GM19455 (cell line): ENCODE measurements at regions not wholly inside any gene's neighbourhood (a gene's known extent, or its start where the extent isn't known, plus 50 kb on each side); places are given as distances from the start of the nearest gene placed in this dataset.
"Not testable (repeated sequence)": the region's sequence is repeated elsewhere in the genome, so short reads cannot be mapped to it uniquely, and the experiment has no call there.

Experiments
- ATAC-seq: cut with Tn5 transposase; IDR thresholded peaks from one replicate; pipeline ENCODE4 v1.9.1; 2021; ENCODE audit not compliant: unreplicated experiment

DNA sequence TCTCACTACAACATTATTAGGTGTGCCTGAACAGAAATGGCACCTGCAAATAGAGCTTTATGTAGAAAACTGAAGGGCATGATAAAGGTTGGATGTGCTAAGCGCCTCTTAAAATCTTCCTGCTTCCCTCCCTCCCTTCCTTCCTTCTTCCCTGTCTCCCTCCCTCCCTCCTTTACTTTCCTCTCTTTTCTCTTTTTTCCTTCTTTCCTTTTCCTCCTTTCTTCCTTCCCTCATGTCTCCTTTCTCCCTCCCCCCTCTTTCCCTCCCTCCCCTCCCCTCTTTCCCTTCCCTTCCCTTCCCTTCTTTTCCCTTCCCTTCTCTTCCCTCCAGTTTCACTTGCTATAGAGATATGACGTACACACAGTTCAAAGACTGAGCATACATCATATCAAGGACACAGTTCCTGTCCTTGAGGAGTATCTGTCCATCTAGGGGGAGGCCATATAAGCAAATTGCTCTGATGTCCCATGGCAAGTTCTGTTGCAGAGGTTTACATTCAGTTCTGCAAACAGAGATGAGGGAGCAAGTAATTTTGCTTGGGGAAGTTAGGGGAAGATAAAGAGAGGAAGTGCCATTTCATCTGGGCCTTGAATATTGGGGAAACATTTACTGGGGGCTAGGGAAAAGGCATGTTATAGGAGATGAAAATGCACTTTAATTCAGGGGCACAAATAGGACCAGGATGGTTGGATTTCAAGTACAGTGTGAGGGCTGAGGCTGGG lies 79.0 kb upstream of the EEF1E1 start:
- ATAC-seq, result no peak

DNA sequence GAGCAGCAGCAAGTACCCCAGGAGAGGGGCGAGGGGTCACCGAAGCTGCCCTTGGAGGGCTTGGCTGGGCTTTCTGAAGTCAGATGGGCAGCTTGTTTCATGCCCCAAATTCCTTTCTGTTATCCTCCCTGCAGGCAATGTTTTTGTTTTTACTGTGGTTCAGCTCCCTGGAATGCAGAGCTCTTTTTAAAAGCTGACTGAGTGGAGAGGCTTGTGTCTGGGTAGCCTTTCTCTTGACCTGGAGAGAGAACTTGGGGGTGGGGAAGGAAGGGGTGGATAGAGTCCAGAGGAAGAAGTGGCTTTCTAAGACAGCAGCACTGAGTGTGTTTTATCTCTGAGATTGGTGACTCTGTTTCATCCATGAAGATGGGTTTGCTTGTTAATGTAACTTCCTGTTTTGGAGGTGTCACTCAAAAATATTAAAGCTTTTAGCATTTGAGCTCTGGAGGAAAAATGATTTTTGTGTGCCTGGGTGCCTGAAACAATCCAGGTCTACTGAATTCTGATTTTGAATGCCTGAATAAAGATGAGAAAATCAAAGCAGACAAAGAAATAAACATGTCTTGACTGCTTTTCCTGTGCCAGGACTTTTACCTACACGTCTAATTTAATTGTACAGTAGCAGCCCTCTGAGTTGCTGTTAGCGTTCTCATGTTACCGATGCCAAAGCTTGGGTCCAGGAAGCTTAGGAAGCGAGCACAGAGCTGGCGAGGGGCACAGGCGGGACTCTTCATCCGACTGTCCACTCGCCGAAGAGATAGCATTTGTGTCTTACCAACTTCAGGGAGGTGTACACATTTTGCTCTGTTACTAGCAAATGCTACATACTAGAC lies 78.2 kb upstream of the EEF1E1 start:
- no peak for ATAC-seq

DNA sequence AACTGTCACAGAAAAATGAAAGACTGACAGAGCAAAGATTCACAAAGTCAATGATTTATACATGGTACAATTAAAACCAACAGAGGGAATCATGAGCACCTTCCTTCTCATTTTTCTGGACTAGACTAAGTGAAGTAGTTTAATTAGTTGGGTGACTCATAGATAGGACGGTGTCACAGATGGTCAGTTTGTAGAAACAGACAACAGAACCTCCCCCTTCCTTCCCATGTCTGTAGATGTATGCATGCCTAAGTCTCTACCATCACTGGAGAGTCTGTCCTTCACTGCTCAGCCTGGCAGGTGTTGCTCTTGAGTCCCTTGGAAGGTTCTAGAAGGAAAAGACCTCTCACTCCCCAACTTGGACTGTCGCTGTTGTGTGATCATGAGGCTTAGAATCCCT lies 75.4 kb upstream of the EEF1E1 start:
- no peak for ATAC-seq

DNA sequence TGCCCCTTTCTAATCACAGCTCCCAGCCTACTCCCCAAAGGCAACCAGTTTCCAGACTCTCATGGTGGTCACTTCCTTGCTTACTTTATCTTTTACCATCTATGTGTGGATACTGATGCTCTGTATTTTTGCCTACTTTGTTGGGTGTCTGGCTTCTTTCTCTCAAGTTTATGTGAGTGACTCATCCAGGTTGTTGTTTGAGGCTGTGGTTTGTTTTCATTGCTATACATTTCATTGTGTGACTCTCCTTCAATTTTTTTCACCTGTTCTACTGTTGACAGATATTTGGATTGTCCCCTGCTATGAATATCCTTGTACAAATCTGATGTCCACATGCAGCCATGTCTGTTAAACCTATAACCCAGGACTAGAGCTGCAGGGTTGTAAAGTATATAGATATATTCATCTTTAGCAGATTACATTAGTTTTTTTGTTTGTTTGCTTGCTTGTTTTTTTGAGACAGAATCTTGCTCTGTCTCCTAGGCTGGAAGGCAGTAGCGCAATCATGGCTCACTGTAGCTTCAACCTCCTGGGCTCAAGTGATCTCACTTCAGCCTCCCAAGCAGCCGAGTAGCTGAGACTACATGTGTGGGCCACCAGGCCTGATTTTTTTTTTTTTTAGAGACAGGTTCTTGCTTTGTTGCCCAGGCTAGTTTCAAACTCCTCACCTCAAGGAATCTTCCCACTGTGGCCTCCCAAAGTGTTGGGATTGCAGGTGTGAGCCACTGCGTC lies 72.9 kb upstream of the EEF1E1 start:
- no peak for ATAC-seq

DNA sequence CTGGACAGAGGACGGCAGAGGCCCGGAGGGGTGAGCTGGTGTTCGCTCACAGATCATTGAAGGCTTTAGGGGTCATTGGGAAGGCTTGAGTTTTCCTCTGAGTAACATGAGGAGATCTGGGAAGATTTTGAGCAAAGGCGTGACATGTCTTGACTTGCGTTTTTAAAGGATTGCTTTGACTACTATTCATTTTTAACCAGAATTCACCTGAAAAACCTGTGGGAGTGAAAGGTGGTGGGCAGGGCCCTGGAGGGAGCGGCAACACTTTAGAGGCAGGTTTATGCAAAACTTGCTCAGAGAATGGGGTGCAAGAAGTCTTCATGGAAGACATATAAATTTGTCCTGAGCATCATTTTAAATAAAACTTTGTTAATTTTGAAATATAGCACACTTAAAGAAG lies 72.2 kb upstream of the EEF1E1 start:
- no peak for ATAC-seq

DNA sequence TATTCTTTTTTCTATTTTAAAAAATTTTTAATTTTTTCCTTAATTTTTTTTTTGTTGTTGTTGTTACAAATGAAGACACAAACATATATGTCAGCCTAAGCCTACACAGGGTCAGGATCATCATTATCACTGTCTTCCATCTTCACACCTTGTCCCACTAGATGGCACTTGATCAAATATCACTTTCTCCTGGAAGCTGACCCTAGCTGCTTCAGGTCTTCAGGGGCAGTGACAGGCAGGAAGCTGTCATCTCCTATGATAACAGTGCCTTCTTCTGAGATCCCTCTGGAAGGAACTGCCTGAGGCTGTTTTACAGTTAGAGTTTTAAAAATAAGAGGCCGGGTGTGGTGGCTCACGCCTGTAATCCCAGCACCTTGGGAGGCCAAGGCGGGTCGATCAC lies 70.2 kb upstream of the EEF1E1 start:
- ATAC-seq, result no peak

DNA sequence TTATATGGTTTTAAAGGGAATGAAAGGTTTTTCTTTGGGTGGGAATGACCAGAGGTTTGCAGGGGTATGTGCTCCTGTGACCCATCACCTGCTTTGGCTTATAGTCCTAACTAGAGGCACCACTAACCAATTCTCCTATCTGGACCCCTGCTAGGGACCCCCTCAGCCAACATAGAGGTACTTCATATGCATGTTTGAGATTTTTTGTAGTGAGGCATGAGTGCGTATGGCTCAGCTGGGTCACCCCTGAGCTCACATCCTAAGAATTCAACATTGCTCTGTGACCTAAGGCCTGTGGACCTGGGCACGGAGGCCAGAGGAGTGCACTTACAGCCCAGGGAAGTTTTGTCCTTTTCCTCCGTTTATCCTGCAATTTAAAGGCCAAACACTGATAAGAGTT lies 68.4 kb upstream of the EEF1E1 start:
- no peak for ATAC-seq

DNA sequence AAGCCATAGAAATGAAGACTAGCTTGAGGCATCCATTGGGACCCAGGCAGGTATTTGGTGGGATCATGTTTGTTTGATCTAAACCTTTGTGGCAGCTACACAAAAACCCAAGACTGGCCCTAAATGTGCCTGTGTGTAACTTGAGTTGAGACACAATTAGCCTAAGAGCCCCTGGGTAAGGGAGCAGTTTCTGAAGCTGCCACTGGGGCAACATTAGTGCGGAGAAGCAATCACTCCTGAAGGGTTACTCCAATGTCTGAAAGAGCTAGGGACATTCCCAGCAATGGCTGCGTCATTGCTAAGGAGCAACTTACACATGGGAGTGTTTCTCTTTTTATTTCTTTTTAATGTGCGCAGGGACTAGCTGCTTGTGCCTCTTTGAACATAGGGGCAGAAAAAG lies 67.9 kb upstream of the EEF1E1 start:
- ATAC-seq, result no peak

DNA sequence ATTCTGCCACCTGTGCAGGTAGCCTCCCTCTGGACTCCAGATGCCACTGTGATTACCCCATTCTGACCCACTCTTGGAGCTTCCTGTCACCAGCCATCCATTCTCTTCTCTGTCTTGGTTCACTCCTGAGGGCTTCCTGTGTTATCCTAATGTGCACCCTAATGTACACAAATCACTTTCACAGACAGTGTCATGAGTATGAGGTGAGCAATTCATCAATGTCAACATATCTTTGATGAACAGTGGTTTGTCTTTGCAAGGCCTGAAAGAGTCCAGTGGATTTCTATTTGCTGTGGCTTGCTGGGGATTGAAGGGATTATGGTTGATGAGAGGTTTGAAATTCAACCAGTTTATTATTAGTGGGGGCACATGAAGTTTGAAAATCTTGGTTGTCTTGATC lies 63.8 kb upstream of the EEF1E1 start:
- no peak for ATAC-seq

DNA sequence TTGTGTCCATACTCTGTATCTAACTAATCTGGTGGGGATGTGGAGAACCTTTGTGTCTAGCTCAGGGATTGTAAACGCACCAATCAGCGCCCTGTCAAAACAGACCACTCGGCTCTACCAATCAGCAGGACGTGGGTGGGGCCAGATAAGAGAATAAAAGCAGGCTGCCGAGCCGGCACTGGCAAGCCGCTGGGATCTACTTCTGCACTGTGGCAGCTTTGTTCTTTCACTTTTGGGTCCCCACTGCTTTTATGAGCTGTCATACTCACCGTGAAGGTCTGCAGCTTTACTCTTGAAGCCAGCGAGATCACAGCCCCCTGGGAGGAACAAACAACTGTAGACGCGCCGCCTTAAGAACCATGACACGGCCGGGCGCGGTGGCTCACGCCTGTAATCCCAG lies 62.7 kb upstream of the EEF1E1 start:
- not testable (repeated sequence) for ATAC-seq

DNA sequence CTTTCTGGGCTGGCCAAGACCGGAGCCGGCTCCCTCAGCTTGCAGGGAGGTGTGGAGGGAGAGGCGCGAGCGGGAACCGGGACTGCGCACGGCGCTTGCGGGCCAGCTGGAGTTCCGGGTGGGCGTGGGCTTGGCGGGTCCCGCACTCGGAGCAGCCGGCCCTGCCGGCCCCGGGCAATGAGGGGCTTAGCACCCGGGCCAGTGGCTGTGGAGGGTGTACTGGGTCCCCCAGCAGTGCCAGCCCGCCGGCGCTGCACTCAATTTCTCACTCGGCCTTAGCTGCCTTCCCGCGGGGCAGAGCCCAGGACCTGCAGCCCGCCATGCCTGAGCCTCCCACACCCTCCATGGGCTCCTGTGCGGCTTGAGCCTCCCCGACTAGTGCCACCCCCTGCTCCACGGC lies 61.9 kb upstream of the EEF1E1 start:
- ATAC-seq, result not testable (repeated sequence)

DNA sequence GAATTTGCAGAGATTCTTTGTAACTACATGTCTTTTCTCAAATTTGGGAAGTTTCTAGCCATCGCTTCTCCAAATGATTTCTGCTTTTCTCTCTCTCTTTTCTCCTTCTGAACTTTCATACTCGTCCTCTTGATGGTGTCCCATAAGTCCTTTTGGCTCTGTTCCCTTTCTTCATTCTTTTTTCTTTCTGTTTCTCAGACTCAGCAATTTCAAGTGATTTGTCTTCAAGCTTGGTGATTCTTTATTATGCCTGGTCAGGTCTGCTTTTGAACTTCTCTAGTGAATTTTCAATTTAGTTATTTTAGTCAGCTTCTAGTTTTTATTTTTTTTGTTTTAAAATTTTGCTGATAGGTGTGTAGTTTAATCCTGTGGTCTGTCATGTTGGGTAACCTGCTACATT lies 57.6 kb upstream of the EEF1E1 start:
- ATAC-seq, result no peak

DNA sequence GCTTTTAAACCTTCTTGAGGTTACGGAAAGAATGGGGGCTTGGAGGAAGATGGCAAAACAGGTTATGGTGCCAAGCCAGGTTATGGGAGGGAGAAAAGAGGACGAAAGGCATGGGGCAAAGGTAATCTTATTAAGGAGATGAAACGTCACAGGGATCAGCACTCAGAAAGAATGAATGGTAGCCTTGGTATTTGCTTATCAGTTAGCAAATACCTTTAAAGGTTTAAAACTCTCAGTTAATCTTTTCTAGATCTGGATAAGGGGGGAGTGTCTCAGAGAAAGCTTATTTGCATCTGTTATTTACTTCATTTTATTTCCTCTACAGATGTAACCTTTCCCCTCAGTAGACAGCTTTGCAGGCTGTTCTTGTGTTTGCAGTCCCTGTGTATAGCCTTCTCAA lies 55.5 kb upstream of the EEF1E1 start:
- ATAC-seq, result no peak

DNA sequence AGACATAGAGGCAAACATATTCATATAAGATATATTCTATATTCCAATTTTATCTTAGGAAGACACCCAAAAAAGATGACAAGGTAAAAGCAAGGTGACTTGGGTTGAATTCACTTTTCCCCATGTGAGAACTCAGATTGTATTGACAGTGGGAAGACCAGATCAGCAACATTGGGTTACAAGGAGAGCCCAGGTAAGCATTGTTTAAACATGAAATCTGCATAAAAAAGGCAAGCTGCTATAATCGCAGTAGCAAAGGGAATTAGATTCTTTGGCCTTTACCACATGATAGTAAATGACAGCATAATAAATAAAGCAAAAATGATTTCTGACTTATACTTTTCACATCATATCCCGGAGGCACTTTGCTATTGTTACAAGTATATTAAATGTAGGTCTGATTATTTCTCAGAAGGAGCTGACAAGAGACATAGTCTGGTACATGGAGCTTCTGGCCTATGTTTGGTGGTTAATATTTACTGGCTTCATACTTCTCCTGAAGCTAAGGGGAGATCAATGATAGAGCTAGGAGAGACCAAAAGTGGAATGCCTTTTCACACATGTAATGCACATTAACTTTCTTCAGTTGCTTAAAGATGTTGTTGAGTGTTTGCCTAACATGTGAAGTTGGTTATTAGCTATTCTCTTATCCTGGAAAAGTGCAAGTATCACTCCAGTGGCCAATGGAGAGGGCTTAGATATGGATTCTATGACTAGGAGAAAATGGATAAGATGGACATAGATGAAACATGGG lies 53.1 kb upstream of the EEF1E1 start:
- no peak for ATAC-seq
